GM21526 (cell line): ENCODE measurements at regions not wholly inside any gene's neighbourhood (a gene's known extent, or its start where the extent isn't known, plus 50 kb on each side); places are given as distances from the start of the nearest gene placed in this dataset.
A peak's percentile ranks its signal among the peaks of the same experiment; 100 is the strongest.
"Not testable (repeated sequence)": the region's sequence is repeated elsewhere in the genome, so short reads cannot be mapped to it uniquely, and the experiment has no call there.

Experiments
- ATAC-seq: cut with Tn5 transposase; IDR thresholded peaks from one replicate; pipeline ENCODE4 v1.9.1; 2021; ENCODE audit warnings: moderate library complexity; ENCODE audit not compliant: unreplicated experiment, low FRiP score

GRCh38 chr20:40955326-40955725, 73.3 kb upstream of the TOP1 start:
- ATAC-seq = no peak

DNA sequence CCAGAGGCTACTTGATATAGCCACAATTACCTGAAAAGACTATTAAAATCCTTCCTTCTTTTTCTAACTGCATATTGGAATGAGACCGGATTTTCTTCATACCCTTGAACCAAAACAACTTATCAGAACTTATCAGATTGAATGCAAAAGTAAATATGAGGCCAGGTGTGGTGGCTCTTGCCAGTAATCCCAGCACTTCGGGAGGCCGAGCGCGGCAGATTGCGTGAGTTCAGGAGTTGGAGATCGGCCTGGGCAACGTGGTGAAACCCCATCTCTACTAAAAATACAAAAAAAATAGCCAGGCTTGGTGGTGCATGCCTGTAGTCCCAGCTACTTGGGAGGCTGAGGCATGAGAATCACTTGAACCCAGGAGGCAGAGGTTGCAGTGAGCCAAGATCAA, 72.8 kb upstream of the TOP1 start:
- not testable (repeated sequence) for ATAC-seq

- no peak for ATAC-seq
Measured at GRCh38 chr20:40956542-40957264, 71.9 kb upstream of the TOP1 start.

- no peak for ATAC-seq
Measured at GRCh38 chr20:40957265-40957760, 71.3 kb upstream of the TOP1 start.

GRCh38 chr20:40958598-40958997, 70.0 kb upstream of the TOP1 start:
- no peak for ATAC-seq

DNA sequence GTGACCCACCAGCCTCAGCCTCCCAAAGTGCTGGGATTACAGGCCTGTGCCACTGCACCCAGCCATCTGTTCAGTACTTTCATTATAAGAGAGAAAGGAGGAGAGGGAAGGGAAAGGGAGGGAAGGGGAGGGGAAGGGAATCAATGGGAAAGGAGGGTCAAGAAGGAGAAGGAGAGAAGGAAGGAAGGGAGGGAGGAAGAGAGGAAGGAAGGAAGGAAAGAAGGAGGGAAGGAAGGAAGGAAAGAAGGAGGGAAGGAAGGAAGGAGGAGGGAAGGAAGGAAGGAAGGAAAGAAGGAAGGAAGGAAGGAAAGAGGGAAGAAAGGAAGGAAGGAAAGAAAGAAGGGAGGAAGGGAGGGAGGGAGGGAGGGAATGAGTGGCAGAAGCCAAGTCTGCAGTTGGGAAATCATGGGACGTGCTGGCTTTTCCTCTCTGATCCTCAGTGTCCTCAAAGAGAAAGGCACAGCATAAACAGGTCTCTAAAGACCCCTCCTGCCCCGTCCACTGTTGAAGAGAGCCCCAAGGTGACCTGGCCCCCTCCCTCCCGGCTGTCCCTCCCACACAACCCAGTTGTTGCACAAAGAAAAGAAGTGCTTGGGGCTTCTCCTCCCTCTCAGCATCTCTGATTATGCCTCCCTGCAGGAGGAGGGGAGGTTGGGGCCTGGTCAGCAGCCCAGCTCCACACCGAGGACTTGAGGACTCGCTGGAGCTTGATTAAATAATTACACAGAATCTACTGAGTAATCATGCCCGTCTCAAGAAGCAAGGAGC, 69.1 kb upstream of the TOP1 start:
- no peak for ATAC-seq

DNA sequence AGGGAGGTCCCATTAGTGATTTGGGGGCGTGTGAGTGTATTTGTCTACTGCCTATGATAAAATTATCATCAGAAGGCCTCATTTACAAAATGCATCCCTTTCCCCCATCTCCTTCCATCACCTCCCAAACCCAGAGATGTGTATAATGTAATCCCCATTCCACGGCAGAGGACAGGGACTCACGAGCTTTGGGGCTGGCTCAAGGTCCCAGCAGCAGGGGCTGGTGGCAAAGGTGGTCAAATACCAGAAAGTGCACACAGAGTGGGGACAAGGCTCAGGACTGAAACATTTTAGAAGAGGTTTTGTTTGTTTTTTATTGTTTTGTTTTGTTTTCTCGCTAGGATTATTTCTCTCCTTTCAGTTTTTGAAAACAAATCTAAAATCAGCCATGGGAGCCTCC, 68.5 kb upstream of the TOP1 start:
- ATAC-seq = no peak

GRCh38 chr20:40960521-40960956, 68.1 kb upstream of the TOP1 start:
- no peak for ATAC-seq

- ATAC-seq = no peak
Measured at GRCh38 chr20:40961176-40961575, 67.4 kb upstream of the TOP1 start.

DNA sequence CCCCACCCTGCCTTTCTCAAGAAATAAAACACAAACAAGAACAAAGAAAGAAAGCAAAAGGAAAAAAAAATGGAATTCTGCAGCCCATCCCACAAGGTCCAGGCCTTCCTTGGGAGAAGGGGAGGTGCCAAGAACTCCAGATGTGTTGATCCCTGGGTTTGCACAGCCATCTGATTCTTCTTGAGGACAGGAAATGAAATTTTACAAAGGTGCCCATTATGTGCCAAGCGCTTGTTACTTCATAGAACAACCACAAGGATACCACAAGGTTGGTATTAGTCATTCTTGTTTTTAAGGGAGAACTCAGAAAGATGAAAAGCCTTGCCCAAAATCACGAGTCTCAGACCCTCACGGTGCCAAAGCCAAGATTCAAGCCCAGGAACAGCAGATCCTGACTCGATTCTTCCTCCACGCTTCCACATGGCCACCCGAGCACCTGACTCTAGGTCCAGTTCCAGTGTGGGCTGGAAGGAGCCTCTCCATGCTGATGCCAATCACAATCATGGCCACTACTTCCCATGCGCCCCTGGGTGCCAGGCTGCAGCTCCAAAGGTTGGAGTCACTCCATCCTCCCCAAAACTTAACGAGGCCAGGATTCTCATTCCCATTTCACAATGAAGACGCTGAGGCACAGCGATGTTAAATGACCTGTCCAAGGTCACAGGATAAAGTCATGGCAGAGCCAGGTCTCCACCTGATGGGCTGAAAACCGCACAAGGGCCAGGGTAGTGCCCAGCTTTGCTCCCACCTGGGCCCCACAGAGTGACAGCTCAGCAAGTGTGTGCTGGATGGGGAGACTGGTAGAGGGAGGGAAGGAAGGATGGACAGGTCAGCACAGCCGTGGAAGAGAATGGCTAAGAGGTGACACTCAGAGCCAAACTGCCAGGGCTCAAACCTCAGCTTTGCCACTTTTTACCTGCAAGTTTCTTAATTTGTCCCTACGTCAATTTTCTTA, 66.7 kb upstream of the TOP1 start:
- ATAC-seq = no peak

- ATAC-seq = peak; percentile 61
Measured at GRCh38 chr20:40962733-40963504, 65.7 kb upstream of the TOP1 start.

- no peak for ATAC-seq
Measured at GRCh38 chr20:40963505-40963845, 65.1 kb upstream of the TOP1 start.

GRCh38 chr20:40965671-40966070, 63.0 kb upstream of the TOP1 start:
- ATAC-seq = no peak

DNA sequence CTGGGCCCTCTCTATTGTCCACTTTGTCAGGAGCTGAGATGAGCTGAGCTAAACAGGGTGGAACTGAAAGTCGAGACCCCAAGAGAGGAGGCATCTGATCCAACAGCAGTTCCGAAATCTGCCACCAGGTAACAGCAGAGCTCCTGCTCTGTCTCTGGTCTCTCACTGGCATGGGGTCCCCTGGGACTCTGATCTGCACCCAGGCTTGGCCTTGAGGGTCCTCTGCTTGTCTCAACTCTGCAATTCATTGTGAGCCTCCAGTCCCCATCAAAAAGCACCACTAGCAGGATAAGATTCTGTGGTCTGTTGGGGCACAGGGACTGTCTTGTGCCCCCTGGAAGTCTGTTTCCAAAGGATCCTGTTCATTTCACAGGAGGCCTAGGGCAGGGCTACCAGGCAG, 62.5 kb upstream of the TOP1 start:
- ATAC-seq = no peak

- ATAC-seq = no peak
Measured at GRCh38 chr20:40966516-40967185, 62.0 kb upstream of the TOP1 start.

- no peak for ATAC-seq
Measured at GRCh38 chr20:40967700-40968099, 60.9 kb upstream of the TOP1 start.

DNA sequence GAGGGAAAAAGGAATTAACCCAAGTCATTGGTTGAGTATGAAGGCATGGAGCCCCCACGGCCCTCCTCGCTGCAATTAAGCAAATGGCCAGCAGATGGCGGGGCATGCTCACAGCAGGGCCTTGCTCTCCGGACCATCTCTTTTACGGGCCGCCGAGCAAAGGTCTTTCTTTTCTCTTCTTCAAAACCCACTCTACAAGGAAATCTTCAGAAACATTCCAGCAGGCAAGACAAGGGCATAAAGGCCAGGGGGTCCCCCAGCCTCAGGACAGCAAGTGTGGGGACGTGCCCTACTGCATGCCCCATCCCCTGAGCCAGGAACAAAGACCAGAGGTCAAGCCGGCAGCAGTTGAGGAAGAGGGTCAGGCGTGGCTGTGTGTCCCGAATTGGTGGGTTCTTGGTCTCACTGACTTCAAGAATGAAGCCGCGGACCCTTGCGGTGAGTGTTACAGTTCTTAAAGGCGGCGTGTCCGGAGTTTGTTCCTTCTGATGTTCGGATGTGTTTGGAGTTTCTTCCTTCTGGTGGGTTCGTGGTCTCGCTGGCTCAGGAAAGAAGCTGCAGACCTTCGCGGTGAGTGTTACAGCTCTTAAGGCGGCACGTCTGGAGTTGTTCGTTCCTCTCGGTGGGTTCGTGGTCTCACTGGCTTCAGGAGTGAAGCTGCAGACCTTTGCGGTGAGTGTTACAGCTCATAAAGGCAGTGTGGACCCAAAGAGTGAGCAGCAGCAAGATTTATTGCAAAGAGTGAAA, 59.6 kb upstream of the TOP1 start:
- not testable (repeated sequence) for ATAC-seq

- no peak for ATAC-seq
Measured at GRCh38 chr20:40970218-40970617, 58.4 kb upstream of the TOP1 start.

DNA sequence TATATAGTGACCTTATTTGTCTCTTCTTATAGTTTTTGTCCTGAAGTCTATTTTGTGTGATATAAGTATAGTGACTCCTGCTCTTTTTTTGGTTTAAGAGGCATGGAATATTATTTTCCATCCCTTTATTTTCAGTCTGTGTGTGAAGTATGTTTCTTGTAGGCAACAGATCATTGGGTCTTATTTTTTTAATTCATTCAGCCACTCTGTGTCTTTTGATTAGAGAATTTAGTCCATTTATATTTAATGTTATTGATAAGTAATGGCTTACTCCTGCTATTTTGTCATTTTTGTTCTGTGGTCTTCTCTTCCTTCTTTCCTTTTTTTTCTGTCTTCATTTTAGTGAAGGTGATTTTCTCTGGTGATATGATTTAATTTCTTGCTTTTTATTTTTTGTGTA, 51.4 kb upstream of the TOP1 start:
- no peak for ATAC-seq
